DND-41 (cell line): ENCODE measurements at regions not wholly inside any gene's neighbourhood (a gene's known extent, or its start where the extent isn't known, plus 50 kb on each side); places are given as distances from the start of the nearest gene placed in this dataset.

ENCODE experiments used
- ATAC-seq: fragments of 200-7000 bp; cut with Tn5 transposase; 3 replicates; pipeline ENCODE4 v1.9.1; 2021; ENCODE audit warnings: low read depth; ENCODE audit not compliant: insufficient read depth
- DNase-seq: peaks from one replicate; pipeline ENCODE4 v3.0.0-alpha.2; 2020
- H2AFZ ChIP-seq: 2 replicates; pipeline ENCODE4 v1.6.0; 2012; ENCODE audit warnings: low read depth, low read length
- H3K27ac ChIP-seq: 2 replicates; pipeline ENCODE4 v1.5.1; 2012; ENCODE audit warnings: low read length, inconsistent platforms
- H3K27me3 ChIP-seq: fragments of 200-600 bp; sonication (generic); 2 replicates; pipeline ENCODE4 v1.6.0; 2012; ENCODE audit warnings: low read length, mild to moderate bottlenecking, inconsistent platforms; ENCODE audit not compliant: insufficient read depth, poor library complexity
- H3K36me3 ChIP-seq: 2 replicates; pipeline ENCODE4 v1.5.1; 2012; ENCODE audit warnings: low read length, inconsistent platforms; ENCODE audit not compliant: insufficient read depth
- H3K4me1 ChIP-seq: 2 replicates; pipeline ENCODE4 v1.5.1; 2012; ENCODE audit warnings: mild to moderate bottlenecking, low read length; ENCODE audit not compliant: insufficient read depth
- H3K4me2 ChIP-seq: 2 replicates; pipeline ENCODE4 v1.6.0; 2012; ENCODE audit warnings: mild to moderate bottlenecking, moderate library complexity, low read length, inconsistent platforms; ENCODE audit not compliant: insufficient read depth
- H3K4me3 ChIP-seq, 2 experiments: fragments of 200-600 bp in 1 of 2; shearing (Covaris generic) in 1 of 2; 2 replicates each; pipeline ENCODE4 v1.5.1; 2012 to 2016; ENCODE audit warnings: inconsistent platforms in 2 of 2, low read length in 2 of 2, mild to moderate bottlenecking in 2 of 2, low read depth in 1 of 2, moderate library complexity in 1 of 2
- H3K79me2 ChIP-seq: 2 replicates; pipeline ENCODE4 v1.6.0; 2012; ENCODE audit warnings: low read length, inconsistent platforms; ENCODE audit not compliant: insufficient read depth
- H3K9ac ChIP-seq: 2 replicates; pipeline ENCODE4 v1.6.0; 2012; ENCODE audit warnings: low read depth, mild to moderate bottlenecking, inconsistent platforms, low read length, moderate library complexity
- H3K9me3 ChIP-seq: 2 replicates; pipeline ENCODE4 v1.5.1; 2012; ENCODE audit warnings: low read length, moderate library complexity, mild to moderate bottlenecking, inconsistent platforms; ENCODE audit not compliant: insufficient read depth, severe bottlenecking
- H4K20me1 ChIP-seq: 2 replicates; pipeline ENCODE4 v1.6.0; 2012; ENCODE audit warnings: low read length; ENCODE audit not compliant: insufficient read depth
- EZH2 ChIP-seq: IDR thresholded peaks from 3 replicates; pipeline ENCODE4 v1.6.1; 2012; ENCODE audit warnings: borderline replicate concordance, low read depth, mild to moderate bottlenecking, moderate library complexity, low read length, inconsistent platforms; ENCODE audit not compliant: severe bottlenecking
- TF ChIP-seq, protein P1 (sequence below): IDR thresholded peaks from 2 replicates; pipeline ENCODE4 v1.5.1; 2012; ENCODE audit warnings: borderline replicate concordance, low read length, moderate library complexity, mild to moderate bottlenecking; ENCODE audit not compliant: poor library complexity, severe bottlenecking; ENCODE audit errors: extremely low read depth

GRCh38 chr20:58071991-58072390 lies 156.5 kb downstream of the ANKRD60 start:
- no peak for TF ChIP-seq EZH2
- TF ChIP-seq, protein P1, sequence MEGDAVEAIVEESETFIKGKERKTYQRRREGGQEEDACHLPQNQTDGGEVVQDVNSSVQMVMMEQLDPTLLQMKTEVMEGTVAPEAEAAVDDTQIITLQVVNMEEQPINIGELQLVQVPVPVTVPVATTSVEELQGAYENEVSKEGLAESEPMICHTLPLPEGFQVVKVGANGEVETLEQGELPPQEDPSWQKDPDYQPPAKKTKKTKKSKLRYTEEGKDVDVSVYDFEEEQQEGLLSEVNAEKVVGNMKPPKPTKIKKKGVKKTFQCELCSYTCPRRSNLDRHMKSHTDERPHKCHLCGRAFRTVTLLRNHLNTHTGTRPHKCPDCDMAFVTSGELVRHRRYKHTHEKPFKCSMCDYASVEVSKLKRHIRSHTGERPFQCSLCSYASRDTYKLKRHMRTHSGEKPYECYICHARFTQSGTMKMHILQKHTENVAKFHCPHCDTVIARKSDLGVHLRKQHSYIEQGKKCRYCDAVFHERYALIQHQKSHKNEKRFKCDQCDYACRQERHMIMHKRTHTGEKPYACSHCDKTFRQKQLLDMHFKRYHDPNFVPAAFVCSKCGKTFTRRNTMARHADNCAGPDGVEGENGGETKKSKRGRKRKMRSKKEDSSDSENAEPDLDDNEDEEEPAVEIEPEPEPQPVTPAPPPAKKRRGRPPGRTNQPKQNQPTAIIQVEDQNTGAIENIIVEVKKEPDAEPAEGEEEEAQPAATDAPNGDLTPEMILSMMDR, result no peak
- Histone ChIP-seq H3K36me3 (no peaks in the 10 kb centered on the region), H3K4me2 (no peak overlapping the region), H3K27me3 (no peaks in the 10 kb centered on the region), H3K4me1 (no peaks in the 10 kb centered on the region), H3K79me2 (no peaks in the 10 kb centered on the region), H3K9me3 (no peaks in the 10 kb centered on the region), H2AFZ (no peak overlapping the region), H3K27ac (no peak overlapping the region), H3K9ac (no peak overlapping the region), H4K20me1 (no peaks in the 10 kb centered on the region), H3K4me3 (no peak overlapping the region)
- ATAC-seq (no peak), DNase-seq (no peak)

- Histone ChIP-seq H3K4me2 (no peak overlapping the region), H3K9me3 (no peaks in the 10 kb centered on the region), H3K36me3 (no peaks in the 10 kb centered on the region), H3K27ac (no peak overlapping the region), H4K20me1 (no peaks in the 10 kb centered on the region), H3K79me2 (no peaks in the 10 kb centered on the region), H2AFZ (no peak overlapping the region), H3K4me1 (no peaks in the 10 kb centered on the region), H3K27me3 (no peaks in the 10 kb centered on the region), H3K9ac (no peak overlapping the region), H3K4me3 (no peak overlapping the region)
- no peak for DNase-seq
- ATAC-seq, result no peak
- no peak for TF ChIP-seq EZH2
- TF ChIP-seq, protein P1, result no peak
Observed at GRCh38 chr20:58071298-58071697, 157.2 kb downstream of the ANKRD60 start.

GRCh38 chr20:58070664-58071196 lies 157.7 kb downstream of the ANKRD60 start:
- H2AFZ ChIP-seq, result no peak overlapping the region
- TF ChIP-seq EZH2, result no peak
- TF ChIP-seq, protein P1, result no peak
- H3K4me3 ChIP-seq, result no peak overlapping the region
- no peaks in the 10 kb centered on the region for H4K20me1 ChIP-seq
- ATAC-seq (no peak), DNase-seq (no peak)
- H3K27ac ChIP-seq, result no peak overlapping the region
- no peak overlapping the region for H3K9ac ChIP-seq
- no peak overlapping the region for H3K4me2 ChIP-seq
- no peaks in the 10 kb centered on the region for H3K79me2 ChIP-seq
- no peaks in the 10 kb centered on the region for H3K9me3 ChIP-seq
- no peaks in the 10 kb centered on the region for H3K36me3 ChIP-seq
- no peaks in the 10 kb centered on the region for H3K4me1 ChIP-seq
- no peaks in the 10 kb centered on the region for H3K27me3 ChIP-seq
